HFF-Myc (cell line): ENCODE measurements at regions not wholly inside any gene's neighbourhood (a gene's known extent, or its start where the extent isn't known, plus 50 kb on each side); places are given as distances from the start of the nearest gene placed in this dataset.
"Not testable (repeated sequence)": the region's sequence is repeated elsewhere in the genome, so short reads cannot be mapped to it uniquely, and the experiment has no call there.

Source experiments
- DNase-seq: peaks from one replicate; pipeline ENCODE4 v3.0.0-alpha.2; 2011; ENCODE audit warnings: low read depth; ENCODE audit errors: extremely low read depth
- H3K4me3 ChIP-seq: replicated peaks from 2 replicates; pipeline ENCODE4 v1.5.1; 2011; ENCODE audit warnings: low read depth, mild to moderate bottlenecking, control low read depth, low read length
- CTCF ChIP-seq: IDR thresholded peaks from 2 replicates; pipeline ENCODE4 v1.5.1; 2012; ENCODE audit warnings: mild to moderate bottlenecking, low read depth, low read length, control low read depth; ENCODE audit errors: missing control alignments

GRCh38 chr3:6362406-6362805 lies 498.5 kb upstream of the GRM7 start:
- no peak for TF ChIP-seq CTCF
- no peak overlapping the region for H3K4me3 ChIP-seq

GRCh38 chr3:6367171-6367570 lies 493.7 kb upstream of the GRM7 start:
- no peak for TF ChIP-seq CTCF
- DNase-seq = no peak
- no peak overlapping the region for H3K4me3 ChIP-seq

More at GRCh38 chr3:6362406-6362805, 498.5 kb upstream of the GRM7 start:
- no peak for DNase-seq

DNA sequence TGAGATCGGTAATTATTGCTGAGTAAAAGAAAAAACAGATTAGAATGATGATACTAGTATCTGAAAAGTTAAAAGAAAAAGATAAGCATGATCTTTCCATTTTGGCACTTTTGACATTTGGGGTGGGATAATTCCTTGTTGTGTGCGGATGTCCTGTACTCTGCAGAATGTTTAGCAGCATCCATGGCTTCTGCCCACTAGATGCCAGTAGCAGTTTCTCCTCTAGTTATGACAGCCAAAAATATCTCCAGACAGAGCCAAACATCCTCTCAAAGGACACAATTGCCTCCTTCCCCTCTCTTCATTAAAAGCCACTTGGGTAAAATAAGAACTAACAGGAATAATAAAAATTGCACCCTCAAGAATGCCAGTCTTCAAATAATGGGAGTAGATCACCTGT lies 468.8 kb upstream of the GRM7 start:
- DNase-seq = no peak
- no peak for TF ChIP-seq CTCF
- no peak overlapping the region for H3K4me3 ChIP-seq

- TF ChIP-seq CTCF = no peak
- no peak for DNase-seq
Measured at GRCh38 chr3:6394944-6395343, 466.0 kb upstream of the GRM7 start.

DNA sequence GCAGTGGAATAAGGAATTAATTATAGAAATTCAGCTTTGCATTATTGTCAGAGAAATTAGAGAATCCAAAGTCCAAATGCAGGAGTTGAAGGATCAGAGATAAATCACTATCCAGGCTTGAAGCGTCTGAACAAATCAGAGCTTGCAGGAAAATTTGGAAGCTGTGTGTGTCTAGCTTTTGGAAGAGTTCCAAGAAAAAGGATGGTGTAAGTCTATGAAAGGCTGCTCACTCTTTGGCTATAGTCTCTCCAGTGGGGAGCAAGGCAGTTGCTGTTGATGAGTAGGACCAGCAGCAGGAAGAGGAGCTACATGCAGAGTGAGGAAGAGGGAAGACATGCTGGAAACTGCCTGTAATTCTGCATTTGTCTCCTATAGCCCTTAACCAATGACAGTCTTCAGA lies 464.3 kb upstream of the GRM7 start:
- H3K4me3 ChIP-seq = no peak overlapping the region
- no peak for TF ChIP-seq CTCF
- DNase-seq = no peak

More at GRCh38 chr3:6394944-6395343, 466.0 kb upstream of the GRM7 start:
- H3K4me3 ChIP-seq = no peak overlapping the region

GRCh38 chr3:6402666-6403065 lies 458.2 kb upstream of the GRM7 start:
- DNase-seq, H3K4me3 ChIP-seq: not testable (repeated sequence)

DNA sequence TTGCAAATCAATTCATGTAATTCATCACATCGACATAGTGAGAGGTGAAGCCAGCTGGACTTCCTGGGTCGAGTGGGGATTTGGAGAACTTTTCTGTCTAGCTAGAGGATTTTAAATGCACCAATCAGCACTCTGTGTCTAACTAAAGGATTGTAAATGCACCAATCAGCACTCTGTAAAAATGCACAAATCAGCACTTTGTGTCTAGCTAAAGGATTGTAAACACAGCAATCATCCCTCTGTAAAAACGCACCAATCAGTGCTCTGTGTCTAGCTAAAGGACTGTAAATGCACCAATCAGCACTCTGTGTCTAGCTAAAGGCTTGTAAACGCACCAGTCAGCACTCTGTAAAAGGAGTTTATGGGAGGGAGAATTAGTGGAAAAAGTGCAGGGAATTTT lies 454.0 kb upstream of the GRM7 start:
- not testable (repeated sequence) for H3K4me3 ChIP-seq, DNase-seq

DNA sequence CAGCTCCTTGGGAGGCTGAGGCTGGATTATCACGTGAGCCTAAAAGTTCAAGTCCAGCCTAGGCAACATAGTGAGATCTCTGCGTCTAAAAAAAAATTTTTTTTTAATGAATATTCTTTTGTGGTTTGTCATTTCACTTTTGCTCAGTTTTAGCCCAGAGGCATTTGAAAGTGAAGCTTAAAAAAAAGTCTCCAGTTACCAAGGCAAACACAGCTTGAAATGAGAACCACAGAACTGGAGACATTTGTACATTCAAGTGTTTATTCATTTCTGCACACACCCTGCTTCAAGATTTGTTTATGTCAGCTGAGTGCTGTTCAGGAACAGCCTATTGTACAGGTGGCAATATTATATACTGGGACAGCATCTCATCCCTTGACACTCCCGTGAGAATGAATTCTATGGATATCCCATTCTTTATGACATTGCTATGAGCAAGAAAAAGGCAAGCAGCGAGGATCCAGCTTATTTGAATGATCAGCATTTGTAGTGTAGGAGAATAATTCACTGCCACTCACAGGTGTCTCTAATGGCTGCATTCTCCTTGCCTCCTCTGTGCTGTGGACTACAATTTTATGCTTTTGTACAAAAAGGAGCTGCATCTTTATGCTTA lies 444.8 kb upstream of the GRM7 start:
- TF ChIP-seq CTCF = no peak
- no peak overlapping the region for H3K4me3 ChIP-seq
- DNase-seq = no peak
